GM18498 (cell line): ENCODE measurements at regions not wholly inside any gene's neighbourhood (a gene's known extent, or its start where the extent isn't known, plus 50 kb on each side); places are given as distances from the start of the nearest gene placed in this dataset.
"Not testable (repeated sequence)": the region's sequence is repeated elsewhere in the genome, so short reads cannot be mapped to it uniquely, and the experiment has no call there.

ENCODE experiments used
- ATAC-seq: cut with Tn5 transposase; IDR thresholded peaks from one replicate; pipeline ENCODE4 v1.9.1; 2021; ENCODE audit warnings: mild to moderate bottlenecking, moderate library complexity; ENCODE audit not compliant: unreplicated experiment

DNA sequence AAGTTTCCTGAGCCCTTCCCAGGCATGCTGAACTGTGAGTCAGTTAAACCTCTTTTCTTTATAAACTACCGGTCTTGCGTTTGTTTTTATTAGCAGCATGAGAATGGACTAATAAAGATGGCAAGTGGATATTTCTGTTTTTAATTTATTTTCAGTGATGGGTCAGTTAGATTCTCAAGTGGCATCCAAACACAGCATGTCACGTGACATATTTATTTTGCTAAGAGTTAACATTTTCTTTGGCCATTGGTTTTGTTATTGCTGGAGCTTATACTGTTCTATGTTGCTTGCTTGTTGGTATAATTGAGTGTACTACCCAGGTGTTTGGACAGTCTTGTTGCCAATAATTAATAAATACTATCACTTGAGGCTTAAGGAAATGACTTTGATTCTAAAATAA lies 181.7 kb upstream of the MALRD1 start:
- ATAC-seq, result no peak

DNA sequence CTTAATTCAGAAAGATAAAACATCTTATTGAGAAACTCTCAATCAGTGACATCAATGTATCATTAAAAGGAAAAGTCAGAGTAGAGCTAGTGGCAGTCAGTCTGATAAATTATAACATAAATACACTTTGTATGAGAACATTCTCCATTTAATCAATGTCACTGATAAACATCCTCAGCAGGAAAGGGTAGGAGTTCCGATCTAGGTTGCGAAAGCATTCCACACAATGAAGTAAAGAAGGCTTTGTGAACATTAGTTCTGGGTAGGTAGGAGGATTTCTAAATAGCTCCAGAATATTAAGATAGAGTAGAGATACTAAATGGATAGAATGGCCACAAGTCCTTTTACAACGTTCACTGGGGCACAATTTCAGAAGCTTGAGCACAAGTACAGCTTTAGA lies 179.7 kb upstream of the MALRD1 start:
- no peak for ATAC-seq

GRCh38 chr10:18875477-18875876 lies 173.1 kb upstream of the MALRD1 start:
- no peak for ATAC-seq

DNA sequence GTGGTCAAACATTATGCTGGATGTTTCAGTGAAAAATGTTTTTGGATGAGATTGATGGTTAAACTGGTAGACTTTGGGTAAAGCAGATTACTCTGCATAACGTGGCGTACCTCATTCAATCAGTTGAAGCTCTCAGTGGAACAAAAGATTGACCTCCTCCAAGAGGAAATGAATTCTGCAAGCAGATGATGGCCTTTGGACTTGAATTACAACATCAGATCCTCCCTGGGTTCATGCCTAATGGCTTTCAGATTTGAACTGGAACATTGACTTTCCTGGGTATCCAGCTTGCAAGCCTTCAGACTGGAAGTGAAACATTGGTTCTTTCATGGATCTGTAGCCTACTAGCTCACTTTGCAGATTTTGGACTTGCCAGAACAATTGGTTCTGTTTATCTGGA lies 169.3 kb upstream of the MALRD1 start:
- no peak for ATAC-seq

- ATAC-seq, result no peak
These were observed 168.1 kb upstream of the MALRD1 start for GRCh38 chr10:18880530-18880929.

- no peak for ATAC-seq
These were observed 162.5 kb upstream of the MALRD1 start for GRCh38 chr10:18886102-18886501.

- no peak for ATAC-seq
These were observed 142.0 kb upstream of the MALRD1 start for GRCh38 chr10:18906636-18907035.

DNA sequence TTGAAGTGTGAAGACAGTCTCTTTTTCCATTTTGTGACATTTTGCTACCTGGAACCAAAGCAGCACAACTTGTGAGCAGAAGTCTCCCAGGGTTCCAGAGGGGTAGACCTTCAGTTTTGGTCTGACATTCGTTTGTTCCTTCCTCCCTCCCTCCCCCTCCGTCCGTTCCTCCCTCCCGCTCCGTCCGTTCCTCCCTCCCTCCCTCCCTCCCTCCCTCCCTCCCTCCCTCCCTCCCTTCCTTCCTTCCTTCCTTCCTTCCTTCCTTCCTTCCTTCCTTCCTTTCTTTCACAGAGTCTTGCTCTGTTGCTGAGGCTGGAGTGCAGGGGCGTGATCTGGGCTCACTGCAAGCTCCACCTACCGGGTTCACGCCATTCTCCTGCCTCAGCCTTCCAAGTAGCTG lies 131.2 kb upstream of the MALRD1 start:
- ATAC-seq, result not testable (repeated sequence)

DNA sequence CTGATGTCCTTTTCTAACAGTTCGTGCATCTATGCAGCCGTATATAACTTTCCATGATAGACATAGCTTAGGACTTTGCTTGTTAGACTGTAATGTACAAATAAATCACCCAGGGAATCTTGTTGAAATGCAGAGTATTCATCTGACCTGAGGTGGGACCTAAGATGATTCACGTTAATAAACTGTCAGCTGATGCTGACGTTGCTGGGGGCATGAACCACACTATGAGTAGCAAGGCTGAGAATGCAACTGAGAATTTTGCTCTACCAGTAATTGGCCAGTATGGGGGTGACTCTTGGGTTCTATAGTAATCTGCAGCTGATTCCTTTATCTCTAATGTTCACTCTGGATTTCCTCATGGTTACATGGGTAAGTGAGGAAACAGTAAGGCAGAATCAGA lies 130.1 kb upstream of the MALRD1 start:
- ATAC-seq, result no peak

DNA sequence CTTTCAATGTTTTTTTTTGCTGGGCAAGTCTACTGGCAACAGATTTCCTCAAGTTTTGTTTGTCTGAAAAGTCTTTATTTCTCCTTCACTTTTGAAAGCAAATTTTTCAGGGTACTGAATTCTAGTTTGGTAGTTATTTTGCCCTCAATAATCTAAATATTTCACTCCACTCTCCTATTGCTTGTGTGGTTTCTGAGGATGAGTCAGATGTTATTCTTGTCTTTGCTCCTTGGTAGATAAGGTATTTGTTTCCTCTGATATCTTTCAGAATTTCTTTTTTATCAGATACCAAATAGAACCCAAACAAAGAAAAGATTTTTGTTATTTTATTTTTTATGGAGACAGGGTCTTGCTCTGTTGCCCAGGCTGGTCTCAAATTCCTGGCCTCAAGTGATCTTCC lies 99.2 kb upstream of the MALRD1 start:
- ATAC-seq, result no peak

DNA sequence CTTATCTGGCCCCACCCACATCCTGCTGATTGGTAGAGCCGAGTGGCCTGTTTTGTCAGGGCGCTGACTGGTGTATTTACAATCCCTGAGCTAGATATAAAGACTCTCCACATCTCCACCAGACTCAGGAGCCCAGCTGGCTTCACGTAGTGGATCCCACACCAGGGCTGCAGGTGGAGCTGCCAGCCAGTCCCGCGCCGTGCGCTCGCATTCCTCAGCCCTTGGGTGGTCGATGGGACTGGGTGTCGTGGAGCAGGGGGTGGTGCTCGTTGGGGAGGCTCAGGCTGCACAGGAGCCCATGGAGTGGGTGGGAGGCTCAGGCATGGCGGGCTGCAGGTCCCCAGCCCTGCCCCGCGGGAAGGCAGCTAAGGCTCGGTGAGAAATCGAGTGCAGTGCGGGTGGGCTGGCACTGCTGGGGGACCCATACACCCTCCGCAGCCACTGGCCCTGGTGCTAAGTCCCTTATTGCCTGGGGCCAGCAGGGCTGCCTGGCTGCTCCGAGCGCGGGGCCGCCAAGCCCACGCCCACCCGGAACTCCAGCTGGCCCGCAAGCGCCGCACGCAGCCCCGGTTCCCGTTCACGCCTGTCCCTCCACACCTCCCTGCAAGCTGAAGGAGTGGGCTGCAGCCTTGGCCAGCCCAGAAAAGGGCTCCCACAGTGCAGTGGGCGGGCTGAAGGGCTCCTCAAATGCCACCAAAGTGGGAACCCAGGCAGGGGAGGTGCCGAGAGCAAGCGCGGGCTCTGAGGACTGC lies 97.4 kb upstream of the MALRD1 start:
- ATAC-seq, result not testable (repeated sequence)

GRCh38 chr10:18955061-18955460 lies 93.5 kb upstream of the MALRD1 start:
- ATAC-seq, result no peak

DNA sequence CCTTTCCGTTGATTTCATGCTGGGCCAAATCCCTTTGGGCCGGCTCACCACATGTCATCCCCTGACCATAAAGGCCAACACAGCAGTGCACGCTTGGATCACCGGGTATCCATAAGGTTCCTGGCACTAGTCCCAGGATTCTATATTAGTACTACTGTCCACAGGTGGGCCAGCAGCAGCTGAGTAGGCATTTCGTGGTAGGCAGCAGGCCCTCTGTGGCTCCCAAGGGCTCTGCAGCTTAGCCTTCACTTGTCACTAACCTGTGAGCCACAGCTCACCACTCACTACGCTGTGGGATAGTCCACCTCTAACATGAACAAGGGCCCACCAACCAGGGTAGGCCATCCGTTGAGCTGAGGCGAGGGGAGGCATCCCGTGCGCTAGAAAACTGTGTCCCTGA lies 89.2 kb upstream of the MALRD1 start:
- ATAC-seq, result no peak

DNA sequence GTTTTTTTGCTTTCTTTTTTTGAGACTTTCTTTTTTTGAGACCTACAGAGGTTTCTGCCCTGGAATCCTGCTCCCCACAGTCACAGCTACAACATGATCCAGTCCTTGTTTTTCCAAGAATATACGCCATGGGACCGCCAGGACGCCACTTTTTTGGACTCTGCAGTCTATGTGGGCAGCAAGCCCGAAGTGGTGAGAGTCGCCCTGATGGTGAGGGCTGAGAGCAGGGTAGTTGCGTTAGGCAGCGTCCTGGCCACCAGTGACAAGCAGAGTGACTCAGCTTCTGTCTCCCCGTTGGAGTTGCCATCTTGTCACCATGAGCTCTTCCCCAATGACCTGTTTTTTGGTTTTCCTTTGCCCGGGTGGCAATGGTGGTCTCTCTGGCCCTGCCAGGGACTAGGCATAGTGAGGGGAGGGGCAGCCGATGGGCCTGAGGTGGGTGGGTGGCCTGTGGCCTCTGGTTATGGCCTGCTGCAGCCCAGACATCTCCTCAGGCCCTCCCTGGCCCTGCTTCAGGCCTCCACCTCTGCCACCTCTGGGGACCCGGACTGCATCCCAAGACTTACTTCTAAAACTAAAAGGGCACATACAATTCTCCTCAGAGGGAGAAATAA lies 88.0 kb upstream of the MALRD1 start:
- ATAC-seq, result no peak

- no peak for ATAC-seq
These were observed 80.4 kb upstream of the MALRD1 start for GRCh38 chr10:18968159-18968558.

- ATAC-seq, result no peak
These were observed 71.8 kb upstream of the MALRD1 start for GRCh38 chr10:18976696-18977251.

DNA sequence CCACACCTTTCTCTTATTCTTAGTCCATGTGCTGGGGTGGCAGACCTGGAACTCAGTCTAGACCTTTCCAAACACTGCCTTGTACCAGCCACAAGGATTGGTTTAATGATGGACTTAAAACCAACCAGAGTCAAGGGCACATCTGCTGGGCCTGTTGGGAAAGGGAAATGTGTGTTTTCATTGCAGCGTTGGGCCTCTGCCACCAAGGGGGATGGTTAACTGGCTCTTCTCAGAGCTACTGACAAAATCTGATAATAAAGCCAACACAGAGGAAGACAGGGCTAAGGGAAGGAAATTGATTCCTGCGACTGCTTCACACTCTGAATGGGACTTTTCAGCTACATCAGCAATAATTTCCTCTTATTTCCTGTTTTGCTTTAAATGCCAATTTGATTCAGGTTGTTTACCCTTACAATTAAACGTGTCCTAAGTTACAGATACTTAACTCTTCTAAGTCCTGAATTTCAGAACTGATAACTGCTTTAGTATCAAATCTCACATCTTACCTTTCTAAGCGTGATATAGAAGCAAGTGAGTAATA lies 68.4 kb upstream of the MALRD1 start:
- ATAC-seq, result no peak

DNA sequence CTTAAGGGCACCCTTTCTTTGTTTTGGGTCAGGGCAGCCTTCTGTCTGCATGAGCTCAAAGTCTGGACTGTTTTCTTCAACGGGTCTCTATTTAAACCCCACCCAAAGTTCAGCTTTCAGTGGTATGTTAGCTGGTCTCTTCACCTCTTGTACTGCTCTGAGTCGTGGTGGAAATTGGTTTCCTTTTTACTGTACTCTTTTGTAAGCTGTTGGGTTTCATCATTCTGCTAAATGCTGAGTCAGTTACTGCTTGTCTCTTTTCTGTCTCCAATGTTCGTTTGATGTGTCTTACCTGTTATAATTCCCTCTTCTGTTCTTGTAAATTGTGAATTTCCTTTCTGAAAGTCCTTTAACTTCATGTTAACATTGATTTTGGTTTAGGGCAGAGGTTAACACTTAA lies 64.1 kb upstream of the MALRD1 start:
- ATAC-seq, result no peak

DNA sequence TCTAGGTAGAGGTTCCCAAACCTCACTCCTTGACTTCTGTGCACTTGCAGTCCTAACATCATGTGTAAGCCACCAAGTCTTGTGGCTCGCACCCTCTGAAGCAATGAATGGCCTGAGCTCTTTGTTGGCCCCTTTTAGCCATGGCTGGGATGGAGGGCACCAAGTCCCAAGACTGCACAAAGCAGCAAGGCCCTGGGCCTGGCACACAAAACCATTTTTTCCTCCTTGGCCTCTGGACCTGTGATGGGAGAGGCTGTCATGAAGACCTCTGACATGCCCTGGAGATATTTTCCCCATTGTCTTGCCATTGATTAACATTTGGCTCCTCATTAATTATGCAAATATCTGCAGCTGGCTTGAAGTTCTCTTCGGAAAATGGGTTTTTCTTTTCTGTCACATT lies 60.3 kb upstream of the MALRD1 start:
- ATAC-seq, result no peak
